LNCaP clone FGC (cell line): ENCODE measurements at regions not wholly inside any gene's neighbourhood (a gene's known extent, or its start where the extent isn't known, plus 50 kb on each side); places are given as distances from the start of the nearest gene placed in this dataset.

Experiments
- DNase-seq: peaks from one replicate; pipeline ENCODE4 v3.0.0-alpha.2; 2011; ENCODE audit warnings: low read depth
- H3K4me3 ChIP-seq: 2 replicates; pipeline ENCODE4 v1.5.1; 2011; ENCODE audit warnings: mild to moderate bottlenecking, low read depth, low read length, control low read depth
- TF ChIP-seq, protein P1 (sequence below): IDR thresholded peaks from 2 replicates; pipeline ENCODE4 v1.5.1; 2012; ENCODE audit warnings: mild to moderate bottlenecking; ENCODE audit not compliant: control insufficient read depth, insufficient read depth; ENCODE audit errors: extremely low read depth

DNA sequence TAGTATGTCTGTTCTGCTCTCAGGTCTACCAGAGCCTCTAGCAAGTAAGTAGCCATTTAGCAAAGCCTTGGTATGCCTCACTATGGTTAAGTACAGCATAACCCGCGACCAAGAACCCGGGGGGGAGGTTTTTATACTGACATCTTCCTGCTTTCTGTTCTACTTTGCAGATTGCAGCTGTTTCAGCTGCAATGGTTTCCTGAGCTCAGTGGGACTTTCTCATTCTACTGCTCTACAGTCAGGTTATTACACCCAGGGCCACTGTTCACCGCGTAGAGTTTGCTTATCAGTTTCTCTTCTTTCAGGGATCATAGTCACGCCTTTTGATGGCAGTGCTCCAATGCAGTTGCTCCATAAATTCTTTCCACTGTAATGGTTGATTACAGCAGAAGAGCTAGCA is 631.3 kb downstream of the TFAP2A start:
- DNase-seq, result no peak
- H3K4me3 ChIP-seq, result no peak overlapping the region
- TF ChIP-seq, protein P1, sequence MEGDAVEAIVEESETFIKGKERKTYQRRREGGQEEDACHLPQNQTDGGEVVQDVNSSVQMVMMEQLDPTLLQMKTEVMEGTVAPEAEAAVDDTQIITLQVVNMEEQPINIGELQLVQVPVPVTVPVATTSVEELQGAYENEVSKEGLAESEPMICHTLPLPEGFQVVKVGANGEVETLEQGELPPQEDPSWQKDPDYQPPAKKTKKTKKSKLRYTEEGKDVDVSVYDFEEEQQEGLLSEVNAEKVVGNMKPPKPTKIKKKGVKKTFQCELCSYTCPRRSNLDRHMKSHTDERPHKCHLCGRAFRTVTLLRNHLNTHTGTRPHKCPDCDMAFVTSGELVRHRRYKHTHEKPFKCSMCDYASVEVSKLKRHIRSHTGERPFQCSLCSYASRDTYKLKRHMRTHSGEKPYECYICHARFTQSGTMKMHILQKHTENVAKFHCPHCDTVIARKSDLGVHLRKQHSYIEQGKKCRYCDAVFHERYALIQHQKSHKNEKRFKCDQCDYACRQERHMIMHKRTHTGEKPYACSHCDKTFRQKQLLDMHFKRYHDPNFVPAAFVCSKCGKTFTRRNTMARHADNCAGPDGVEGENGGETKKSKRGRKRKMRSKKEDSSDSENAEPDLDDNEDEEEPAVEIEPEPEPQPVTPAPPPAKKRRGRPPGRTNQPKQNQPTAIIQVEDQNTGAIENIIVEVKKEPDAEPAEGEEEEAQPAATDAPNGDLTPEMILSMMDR, result no peak

DNA sequence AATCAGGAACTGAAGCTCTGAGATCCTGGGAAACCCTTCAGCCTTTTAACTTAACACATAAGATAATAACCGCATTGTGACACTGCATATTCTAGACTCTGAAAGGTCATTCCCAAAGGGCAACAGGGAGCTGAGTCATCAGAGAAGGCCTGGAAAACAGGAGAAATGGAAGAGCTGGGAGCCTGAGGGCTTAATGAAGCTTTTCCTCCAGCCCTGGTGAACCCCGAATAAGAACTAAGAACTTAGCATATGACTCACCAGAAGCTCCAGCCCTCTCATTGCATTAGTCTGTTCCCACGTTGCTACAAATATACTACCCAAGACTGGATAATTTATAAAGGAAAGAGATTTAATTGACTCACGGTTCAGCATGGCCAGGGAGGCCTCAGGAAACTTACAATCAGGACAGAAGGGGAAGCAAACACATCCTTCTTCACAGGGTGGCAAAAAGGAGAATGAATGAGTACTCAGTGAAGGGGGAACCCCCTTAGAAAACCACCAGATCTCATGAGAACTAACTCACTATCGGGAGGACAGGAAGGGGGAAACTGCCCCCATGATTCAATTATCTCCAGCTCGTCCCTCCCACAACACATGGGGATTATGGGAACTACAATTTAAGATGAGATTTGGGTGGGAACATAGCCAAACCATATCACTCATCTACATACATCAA is 648.5 kb downstream of the TFAP2A start:
- TF ChIP-seq, protein P1, result no peak
- DNase-seq, result no peak
- H3K4me3 ChIP-seq, result no peak overlapping the region

DNA sequence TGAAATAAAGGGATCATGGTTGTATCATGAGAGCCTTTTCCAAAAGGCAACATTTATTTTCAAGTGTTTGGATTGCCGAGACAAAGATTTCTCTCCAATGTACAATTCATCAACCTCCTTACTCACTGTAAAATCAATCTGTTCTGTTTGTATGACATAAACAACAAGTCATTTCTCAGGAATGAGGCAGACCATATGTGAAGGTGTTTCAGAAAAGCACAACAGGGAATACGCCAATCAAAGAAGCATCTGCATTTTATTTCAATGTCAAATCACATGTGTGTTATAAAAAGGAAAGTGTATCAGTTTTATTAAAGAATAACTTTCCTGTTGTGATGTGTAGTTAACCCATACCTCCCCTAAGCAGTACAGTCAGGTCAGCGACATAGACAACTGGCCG is 653.7 kb downstream of the TFAP2A start:
- no peak for DNase-seq
- TF ChIP-seq, protein P1, result no peak

DNA sequence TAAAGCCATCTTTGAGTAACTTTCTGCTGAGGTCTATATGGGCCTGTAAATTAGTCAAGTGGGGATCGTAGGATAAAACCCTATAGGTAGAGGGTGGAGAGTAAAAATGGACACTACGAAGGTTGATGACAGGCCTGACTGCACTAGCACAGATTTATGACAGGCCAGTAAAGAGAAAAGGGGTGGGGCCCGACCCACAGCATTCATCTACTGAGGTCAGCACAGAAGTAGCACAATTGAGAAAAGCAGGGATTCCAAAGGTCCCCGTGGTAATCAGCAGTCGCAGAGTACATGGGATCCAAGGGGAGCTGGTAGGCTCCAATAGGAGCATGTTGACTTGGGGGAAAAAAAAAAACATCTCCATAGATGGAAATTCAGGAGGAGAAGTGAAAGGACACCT is 660.4 kb downstream of the TFAP2A start:
- TF ChIP-seq, protein P1, result no peak
- H3K4me3 ChIP-seq, result no peak overlapping the region
- no peak for DNase-seq

More for the DNA sequence above, 653.7 kb downstream of the TFAP2A start:
- H3K4me3 ChIP-seq, result no peak overlapping the region

DNA sequence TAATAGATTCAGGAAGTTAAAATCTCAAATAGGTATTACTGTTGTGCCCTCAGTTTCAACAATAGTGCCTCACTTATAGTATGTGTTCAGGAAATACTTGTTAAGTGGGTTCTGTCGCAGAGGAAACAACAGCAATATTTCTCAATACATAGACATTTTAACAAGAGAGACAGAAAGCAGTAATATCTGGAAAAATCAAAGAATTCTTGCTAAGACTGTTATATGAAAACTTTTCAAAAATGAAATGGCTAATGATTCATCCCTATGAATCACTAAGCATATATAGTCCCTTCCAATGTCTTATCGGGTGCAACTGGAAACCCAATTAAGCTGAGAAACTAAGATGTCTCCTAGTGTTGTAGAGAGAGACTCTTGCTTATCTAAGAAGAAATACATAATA is 668.9 kb downstream of the TFAP2A start:
- TF ChIP-seq, protein P1, result no peak
- no peak for DNase-seq
- no peak overlapping the region for H3K4me3 ChIP-seq

DNA sequence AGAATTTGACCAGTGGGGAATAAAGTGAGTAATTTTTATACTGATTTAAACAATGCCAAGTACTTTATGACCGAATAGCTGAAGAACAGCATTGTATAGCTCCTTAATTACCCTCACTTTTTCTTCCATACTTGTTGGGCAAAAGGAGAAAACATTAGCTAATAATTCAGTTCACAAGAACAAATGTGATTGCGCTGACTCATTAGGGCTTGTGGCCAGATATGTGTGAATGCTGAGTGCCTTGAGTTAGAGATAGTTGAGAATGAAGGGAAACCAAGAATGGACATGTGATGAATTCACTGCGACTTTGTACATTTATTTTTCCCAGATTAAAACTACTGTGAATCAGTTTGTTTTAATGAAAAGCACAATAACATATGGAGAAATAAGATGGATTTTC is 669.4 kb downstream of the TFAP2A start:
- TF ChIP-seq, protein P1, result no peak
- no peak for DNase-seq
- no peak overlapping the region for H3K4me3 ChIP-seq

DNA sequence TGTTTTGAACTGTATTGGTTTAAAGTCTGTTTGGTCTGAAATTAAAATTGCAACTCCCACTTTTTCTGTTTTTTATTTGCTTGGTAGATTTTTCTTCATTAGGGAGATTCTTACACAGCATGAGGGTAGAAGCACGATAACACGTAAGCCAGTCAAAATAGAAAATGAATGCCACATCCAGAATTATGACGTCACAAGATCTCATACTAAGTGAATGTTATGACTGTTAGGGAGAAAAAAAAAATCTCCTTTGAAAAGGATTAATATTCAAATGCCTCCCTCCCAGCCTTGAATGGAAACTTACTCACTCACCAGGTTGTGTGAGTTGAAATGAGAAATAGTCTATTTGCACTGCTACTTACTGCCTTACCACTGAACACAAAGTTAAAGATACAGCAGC is 670.8 kb downstream of the TFAP2A start:
- TF ChIP-seq, protein P1, result no peak

More for the DNA sequence above, 670.8 kb downstream of the TFAP2A start:
- DNase-seq, result no peak
- H3K4me3 ChIP-seq, result no peak overlapping the region
